ENCODE measurements at regions not wholly inside any gene's neighbourhood (a gene's known extent, or its start where the extent isn't known, plus 50 kb on each side); places are given as distances from the start of the nearest gene placed in this dataset.
A peak's percentile ranks its signal among the peaks of the same experiment; 100 is the strongest.

DNA sequence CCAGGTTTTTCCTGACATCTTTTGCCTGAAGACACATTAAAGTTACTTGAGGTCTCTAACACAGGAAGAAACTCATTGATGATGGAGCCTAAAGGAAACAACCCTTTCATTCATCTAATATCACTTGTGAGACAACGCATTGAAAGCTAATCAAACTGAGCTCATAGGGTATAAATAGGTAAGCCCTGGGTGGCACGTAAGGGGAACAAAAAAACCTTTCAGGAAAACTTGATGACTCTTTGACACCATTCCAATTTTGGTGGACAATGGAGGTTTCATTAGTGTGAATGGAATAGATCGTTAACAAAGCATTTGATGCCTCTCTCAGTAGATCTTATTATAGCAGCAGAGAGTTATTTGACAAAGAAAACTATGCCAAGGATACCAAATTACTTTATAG is 80.7 kb upstream of the DUSP10 start:
- DNase-seq, result no peak
- Histone ChIP-seq H3K27ac (no peak overlapping the region), H3K36me3 (replicated peaks) (no peaks in the 10 kb centered on the region), H3K4me3 (ENCODE audit: low read depth, low read length) (no peak overlapping the region), H3K27me3 (replicated peaks) (no peaks in the 10 kb centered on the region)
- TF ChIP-seq, protein P1, sequence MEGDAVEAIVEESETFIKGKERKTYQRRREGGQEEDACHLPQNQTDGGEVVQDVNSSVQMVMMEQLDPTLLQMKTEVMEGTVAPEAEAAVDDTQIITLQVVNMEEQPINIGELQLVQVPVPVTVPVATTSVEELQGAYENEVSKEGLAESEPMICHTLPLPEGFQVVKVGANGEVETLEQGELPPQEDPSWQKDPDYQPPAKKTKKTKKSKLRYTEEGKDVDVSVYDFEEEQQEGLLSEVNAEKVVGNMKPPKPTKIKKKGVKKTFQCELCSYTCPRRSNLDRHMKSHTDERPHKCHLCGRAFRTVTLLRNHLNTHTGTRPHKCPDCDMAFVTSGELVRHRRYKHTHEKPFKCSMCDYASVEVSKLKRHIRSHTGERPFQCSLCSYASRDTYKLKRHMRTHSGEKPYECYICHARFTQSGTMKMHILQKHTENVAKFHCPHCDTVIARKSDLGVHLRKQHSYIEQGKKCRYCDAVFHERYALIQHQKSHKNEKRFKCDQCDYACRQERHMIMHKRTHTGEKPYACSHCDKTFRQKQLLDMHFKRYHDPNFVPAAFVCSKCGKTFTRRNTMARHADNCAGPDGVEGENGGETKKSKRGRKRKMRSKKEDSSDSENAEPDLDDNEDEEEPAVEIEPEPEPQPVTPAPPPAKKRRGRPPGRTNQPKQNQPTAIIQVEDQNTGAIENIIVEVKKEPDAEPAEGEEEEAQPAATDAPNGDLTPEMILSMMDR (IDR thresholded peaks at IDR 0.05; ENCODE audit: low read depth, low read length, missing control alignments), result no peak
- in situ Hi-C loops (cut with HindIII; ENCODE audit: low pct_ligation_motif_present, low sequenced_read_pairs), result no loop called here

- in situ Hi-C loops (cut with HindIII; ENCODE audit: low pct_ligation_motif_present, low sequenced_read_pairs), result no loop called here
- Histone ChIP-seq H3K36me3 (replicated peaks) (no peaks in the 10 kb centered on the region), H3K27me3 (replicated peaks) (no peaks in the 10 kb centered on the region), H3K4me3 (ENCODE audit: low read depth, low read length) (no peak overlapping the region), H3K27ac (peak overlapping the region; percentile 25)
- DNase-seq, result peak; percentile 87
- TF ChIP-seq, protein P1 (IDR thresholded peaks at IDR 0.05; ENCODE audit: low read depth, low read length, missing control alignments), result no peak
These were observed 75.0 kb upstream of the DUSP10 start for GRCh38 chr1:221816899-221817298.

DNA sequence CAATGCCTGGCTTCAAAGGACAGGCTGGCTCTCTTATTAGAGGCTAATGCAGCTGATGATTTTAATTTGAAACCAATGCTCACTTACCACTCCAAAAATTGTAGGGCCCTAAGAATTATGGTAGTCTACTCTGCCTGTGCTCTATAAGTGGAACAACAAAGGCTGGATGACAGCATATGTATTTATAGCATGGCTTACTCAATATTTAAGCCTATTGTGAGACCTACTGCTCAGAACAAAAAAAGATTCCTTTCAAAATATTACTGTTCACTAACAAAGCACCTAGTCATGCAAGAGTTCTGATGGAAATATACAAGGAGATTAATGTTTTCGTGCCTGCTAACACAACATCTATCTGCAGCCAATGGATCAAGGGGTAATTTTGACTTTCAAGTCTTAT is 73.8 kb upstream of the DUSP10 start:
- Histone ChIP-seq H3K4me3 (ENCODE audit: low read depth, low read length) (no peak overlapping the region), H3K36me3 (replicated peaks) (no peaks in the 10 kb centered on the region), H3K27ac (no peak overlapping the region), H3K27me3 (replicated peaks) (no peaks in the 10 kb centered on the region)
- no peak for DNase-seq
- TF ChIP-seq, protein P1 (IDR thresholded peaks at IDR 0.05; ENCODE audit: low read depth, low read length, missing control alignments), result no peak
- in situ Hi-C loops (cut with HindIII; ENCODE audit: low pct_ligation_motif_present, low sequenced_read_pairs), result no loop called here

DNA sequence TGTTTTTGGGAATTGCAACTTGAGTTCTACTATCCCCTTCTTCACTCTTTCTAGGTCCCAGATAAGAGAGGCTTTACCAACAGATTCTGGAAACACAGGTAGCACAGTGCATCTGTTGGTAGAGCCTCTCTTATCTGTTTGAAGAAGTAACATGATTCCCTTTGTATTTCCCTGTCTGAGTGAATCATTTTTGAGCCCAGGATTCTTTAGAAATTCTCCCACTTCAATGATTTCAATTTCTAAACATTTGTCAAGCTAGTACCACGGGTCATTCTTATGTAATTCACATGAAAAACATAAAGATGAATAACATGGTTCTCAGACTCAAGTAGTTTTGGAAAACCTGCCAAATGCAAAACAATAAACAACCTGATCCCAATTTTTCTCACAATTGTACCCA is 72.0 kb upstream of the DUSP10 start:
- no peak for DNase-seq
- no peaks in the 10 kb centered on the region for H3K27me3 ChIP-seq (replicated peaks)
- H3K27ac ChIP-seq, result no peak overlapping the region
- TF ChIP-seq, protein P1 (IDR thresholded peaks at IDR 0.05; ENCODE audit: low read depth, low read length, missing control alignments), result no peak
- in situ Hi-C loops (cut with HindIII; ENCODE audit: low pct_ligation_motif_present, low sequenced_read_pairs), result no loop called here
- H3K4me3 ChIP-seq (ENCODE audit: low read depth, low read length), result no peak overlapping the region
- no peaks in the 10 kb centered on the region for H3K36me3 ChIP-seq (replicated peaks)

- TF ChIP-seq, protein P1 (IDR thresholded peaks at IDR 0.05; ENCODE audit: low read depth, low read length, missing control alignments), result no peak
- Histone ChIP-seq H3K27me3 (replicated peaks) (no peaks in the 10 kb centered on the region), H3K4me3 (ENCODE audit: low read depth, low read length) (no peak overlapping the region), H3K36me3 (replicated peaks) (no peaks in the 10 kb centered on the region), H3K27ac (no peak overlapping the region)
- in situ Hi-C loops (cut with HindIII; ENCODE audit: low pct_ligation_motif_present, low sequenced_read_pairs), result no loop called here
- DNase-seq, result no peak
These were observed 71.2 kb upstream of the DUSP10 start for GRCh38 chr1:221812905-221813597.

Measured in brain microvascular endothelial cell (primary cell).